ENCODE measurements at regions not wholly inside any gene's neighbourhood (a gene's known extent, or its start where the extent isn't known, plus 50 kb on each side); places are given as distances from the start of the nearest gene placed in this dataset.

- no TSS peak for BruUV-seq (replicated peaks)
- ChIA-PET POLR2A (no interaction called here), CTCF (ENCODE audit: low intra/inter-chr PET ratio) (no interaction called here)
- TF ChIP-seq TCF7L2 (IDR thresholded peaks at IDR 0.05; ENCODE audit: low read depth, low read length): no peak
- H3K9ac ChIP-seq (ENCODE audit: insufficient read depth in 1 of 2, low read depth in 2 of 2, low read length in 2 of 2): no peak overlapping the region
- no peaks in the 10 kb centered on the region for H3K36me3 ChIP-seq (ENCODE audit: control insufficient read depth, insufficient read depth, low read length)
- H4K20me1 ChIP-seq (replicated peaks; ENCODE audit: control insufficient read depth, insufficient read depth, low read length): no peaks in the 10 kb centered on the region
- no peaks in the 10 kb centered on the region; the same call in 1 of the 2 replicates for H3K9me3 ChIP-seq (replicated peaks; ENCODE audit: control insufficient read depth, insufficient read depth, low read depth, low read length)
- H3K27ac ChIP-seq (ENCODE audit: extremely low read depth, low read depth, low read length): no peak overlapping the region
- H3K27me3 ChIP-seq (ENCODE audit: control insufficient read depth in 2 of 2, insufficient read depth in 2 of 2, low read length in 2 of 2): no peaks in the 10 kb centered on the region
- ATAC-seq: no peak
- intact Hi-C loops (cut with micrococcal nuclease) (no loop called here), in situ Hi-C loops (cut with MboI) (no loop called here)
- H3K4me1 ChIP-seq (replicated peaks in 1 of 2; ENCODE audit: control insufficient read depth in 2 of 2, insufficient read depth in 2 of 2, low read length in 2 of 2): no peaks in the 10 kb centered on the region
- H3K79me2 ChIP-seq (ENCODE audit: control insufficient read depth, insufficient read depth, low read length): no peaks in the 10 kb centered on the region
- DNase-seq (ENCODE audit: extremely low read depth in 1 of 4, low spot score in 3 of 4): no peak
- no peak for FAIRE-seq
- H2AFZ ChIP-seq (ENCODE audit: low read depth, low read length): no peak overlapping the region
- H3K4me3 ChIP-seq: no peak overlapping the region
- no peak overlapping the region for H3K4me2 ChIP-seq (ENCODE audit: insufficient read depth, low read length)
- H3K9me1 ChIP-seq (ENCODE audit: control insufficient read depth, insufficient read depth, low read length): no peaks in the 10 kb centered on the region
These were observed 973.5 kb downstream of the JRKL start for GRCh38 chr11:97363331-97363730.

GRCh38 chr11:97364047-97364446, 974.2 kb downstream of the JRKL start:
- no peaks in the 10 kb centered on the region; the same call in 1 of the 2 replicates for H3K9me3 ChIP-seq (replicated peaks; ENCODE audit: control insufficient read depth, insufficient read depth, low read depth, low read length)
- H3K27ac ChIP-seq (ENCODE audit: extremely low read depth, low read depth, low read length): no peak overlapping the region
- FAIRE-seq (no peak), ATAC-seq (no peak), DNase-seq (ENCODE audit: extremely low read depth in 1 of 4, low spot score in 3 of 4) (no peak)
- intact Hi-C loops (cut with micrococcal nuclease) (no loop called here), in situ Hi-C loops (cut with MboI) (no loop called here)
- ChIA-PET POLR2A (no interaction called here), CTCF (ENCODE audit: low intra/inter-chr PET ratio) (no interaction called here)
- 0% methylated on average over 1 of the region's 1 CpG for WGBS (ENCODE audit: insufficient coverage, low coverage, missing lambda C conversion rate)
- no peaks in the 10 kb centered on the region for H3K36me3 ChIP-seq (ENCODE audit: control insufficient read depth, insufficient read depth, low read length)
- no peak overlapping the region for H3K9ac ChIP-seq (ENCODE audit: insufficient read depth in 1 of 2, low read depth in 2 of 2, low read length in 2 of 2)
- TF ChIP-seq ZNF77 (CRISPR knock-in tag; IDR thresholded peaks at IDR 0.05): no peak
- no peak for TF ChIP-seq ZBTB8A (IDR thresholded peaks at IDR 0.05; ENCODE audit: partially characterized antibody)
- TF ChIP-seq MTA1 (IDR thresholded peaks at IDR 0.05; ENCODE audit: borderline replicate concordance): no peak
- no peak for TF ChIP-seq ZBTB12 (CRISPR knock-in tag; IDR thresholded peaks at IDR 0.05)
- TF ChIP-seq ZNF184 (CRISPR knock-in tag; IDR thresholded peaks at IDR 0.05): no peak
- TF ChIP-seq SMARCE1 (IDR thresholded peaks at IDR 0.05): no peak
- TF ChIP-seq GATAD2A (IDR thresholded peaks at IDR 0.05): no peak
- no peak for TF ChIP-seq HNRNPLL (IDR thresholded peaks at IDR 0.05; ENCODE audit: low read depth, low read length, poor library complexity, severe bottlenecking)
- TF ChIP-seq ZNF583 (CRISPR knock-in tag; IDR thresholded peaks at IDR 0.05): no peak
- TF ChIP-seq ADNP (tag; IDR thresholded peaks at IDR 0.05): no peak
- no peak for TF ChIP-seq POU5F1 (IDR thresholded peaks at IDR 0.05; ENCODE audit: borderline replicate concordance, low read depth, low read length, partially characterized antibody)
- TF ChIP-seq, protein P1, sequence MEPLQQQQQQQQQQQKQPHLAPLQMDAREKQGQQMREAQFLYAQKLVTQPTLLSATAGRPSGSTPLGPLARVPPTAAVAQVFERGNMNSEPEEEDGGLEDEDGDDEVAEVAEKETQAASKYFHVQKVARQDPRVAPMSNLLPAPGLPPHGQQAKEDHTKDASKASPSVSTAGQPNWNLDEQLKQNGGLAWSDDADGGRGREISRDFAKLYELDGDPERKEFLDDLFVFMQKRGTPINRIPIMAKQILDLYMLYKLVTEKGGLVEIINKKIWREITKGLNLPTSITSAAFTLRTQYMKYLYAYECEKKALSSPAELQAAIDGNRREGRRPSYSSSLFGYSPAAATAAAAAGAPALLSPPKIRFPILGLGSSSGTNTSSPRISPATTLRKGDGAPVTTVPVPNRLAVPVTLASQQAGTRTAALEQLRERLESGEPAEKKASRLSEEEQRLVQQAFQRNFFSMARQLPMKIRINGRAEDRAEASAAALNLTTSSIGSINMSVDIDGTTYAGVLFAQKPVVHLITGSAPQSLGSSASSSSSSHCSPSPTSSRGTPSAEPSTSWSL (CRISPR knock-in tag; IDR thresholded peaks at IDR 0.05; ENCODE audit: borderline replicate concordance): no peak
- TF ChIP-seq ZNF589 (CRISPR knock-in tag; IDR thresholded peaks at IDR 0.05; ENCODE audit: low read depth): no peak
- TF ChIP-seq ZC3H11A (IDR thresholded peaks at IDR 0.05; ENCODE audit: low read depth, low read length): no peak
- no peak for TF ChIP-seq FOXM1 (IDR thresholded peaks at IDR 0.05; ENCODE audit: low read depth)
- TF ChIP-seq FOXM1 (CRISPR knock-in tag; IDR thresholded peaks at IDR 0.05; ENCODE audit: low read depth): no peak
- H3K4me2 ChIP-seq (ENCODE audit: insufficient read depth, low read length): no peak overlapping the region
- H3K79me2 ChIP-seq (ENCODE audit: control insufficient read depth, insufficient read depth, low read length): no peaks in the 10 kb centered on the region
- H3K27me3 ChIP-seq (ENCODE audit: control insufficient read depth in 2 of 2, insufficient read depth in 2 of 2, low read length in 2 of 2): no peaks in the 10 kb centered on the region
- H3K4me3 ChIP-seq: no peak overlapping the region
- H2AFZ ChIP-seq (ENCODE audit: low read depth, low read length): no peak overlapping the region
- BruUV-seq (replicated peaks): no TSS peak
- no peaks in the 10 kb centered on the region for H3K4me1 ChIP-seq (replicated peaks in 1 of 2; ENCODE audit: control insufficient read depth in 2 of 2, insufficient read depth in 2 of 2, low read length in 2 of 2)
- no peaks in the 10 kb centered on the region for H3K9me1 ChIP-seq (ENCODE audit: control insufficient read depth, insufficient read depth, low read length)
- H4K20me1 ChIP-seq (replicated peaks; ENCODE audit: control insufficient read depth, insufficient read depth, low read length): no peaks in the 10 kb centered on the region

All from K562 (cell line).